ENCODE measurements at regions not wholly inside any gene's neighbourhood (a gene's known extent, or its start where the extent isn't known, plus 50 kb on each side); places are given as distances from the start of the nearest gene placed in this dataset.

- H4K20me1 ChIP-seq (ENCODE audit: low read depth), result no peaks in the 10 kb centered on the region
- H3K27me3 ChIP-seq, result no peaks in the 10 kb centered on the region
- no peak overlapping the region for H3K4me2 ChIP-seq
- H3K9me3 Mint-ChIP-seq, result peaks cover 10% of the 10 kb centered on the region
- no peaks in the 10 kb centered on the region for H3K79me2 ChIP-seq (ENCODE audit: low read depth)
- no peak overlapping the region for H3K27ac Mint-ChIP-seq
- H3K27me3 Mint-ChIP-seq (ENCODE audit: insufficient read depth, low read depth), result no peaks in the 10 kb centered on the region
- no peak for TF ChIP-seq CTCF (IDR thresholded peaks at IDR 0.05)
- TF ChIP-seq EZH2 (IDR thresholded peaks at IDR 0.05), result no peak
- TF ChIP-seq EZH2phosphoT487 (IDR thresholded peaks at IDR 0.05), result no peak
- no peaks in the 10 kb centered on the region for H3K9me3 ChIP-seq (ENCODE audit: low read depth)
- no peaks in the 10 kb centered on the region for H3F3A ChIP-seq (ENCODE audit: low read depth)
- no peak overlapping the region for H3K27ac ChIP-seq
- H2AFZ ChIP-seq (replicated peaks), result no peak overlapping the region
- no peaks in the 10 kb centered on the region for H3K36me3 Mint-ChIP-seq
- peaks cover 5% of the 10 kb centered on the region for H3K4me1 Mint-ChIP-seq
- no peak overlapping the region for H3K9ac ChIP-seq
- H3K4me1 ChIP-seq, result no peaks in the 10 kb centered on the region
- no peak overlapping the region for H3K4me3 Mint-ChIP-seq
- no peak for DNase-seq (ENCODE audit: low spot score)
- H3K36me3 ChIP-seq, result no peaks in the 10 kb centered on the region
- H3K4me3 ChIP-seq, result no peak overlapping the region
Measured at GRCh38 chr6:140874066-140874465, 1258.7 kb upstream of the GJE1 start.

- no peaks in the 10 kb centered on the region for H3K27me3 ChIP-seq
- H2AFZ ChIP-seq (replicated peaks), result no peak overlapping the region
- H3K79me2 ChIP-seq (ENCODE audit: low read depth), result no peaks in the 10 kb centered on the region
- Mint-ChIP-seq H3K27ac (no peak overlapping the region), H3K27me3 (ENCODE audit: insufficient read depth, low read depth) (no peaks in the 10 kb centered on the region), H3K36me3 (no peaks in the 10 kb centered on the region), H3K4me1 (peaks cover 5% of the 10 kb centered on the region), H3K4me3 (no peak overlapping the region), H3K9me3 (peaks cover 10% of the 10 kb centered on the region)
- no peak overlapping the region for H3K9ac ChIP-seq
- no peaks in the 10 kb centered on the region for H3K36me3 ChIP-seq
- H3K9me3 ChIP-seq (ENCODE audit: low read depth), result no peaks in the 10 kb centered on the region
- no peaks in the 10 kb centered on the region for H3F3A ChIP-seq (ENCODE audit: low read depth)
- no peak overlapping the region for H3K27ac ChIP-seq
- H3K4me1 ChIP-seq, result no peaks in the 10 kb centered on the region
- H3K4me2 ChIP-seq, result no peak overlapping the region
- no peaks in the 10 kb centered on the region for H4K20me1 ChIP-seq (ENCODE audit: low read depth)
- DNase-seq (ENCODE audit: low spot score), result no peak
- TF ChIP-seq CTCF (IDR thresholded peaks at IDR 0.05) (no peak), EZH2phosphoT487 (IDR thresholded peaks at IDR 0.05) (no peak), EZH2 (IDR thresholded peaks at IDR 0.05) (no peak)
- no peak overlapping the region for H3K4me3 ChIP-seq
Measured at GRCh38 chr6:140872885-140873284, 1259.8 kb upstream of the GJE1 start.

GRCh38 chr6:140871911-140872310, 1260.8 kb upstream of the GJE1 start:
- H3K9ac ChIP-seq, result no peak overlapping the region
- H4K20me1 ChIP-seq (ENCODE audit: low read depth), result no peaks in the 10 kb centered on the region
- Mint-ChIP-seq H3K36me3 (no peaks in the 10 kb centered on the region), H3K4me3 (no peak overlapping the region), H3K4me1 (peaks cover 5% of the 10 kb centered on the region), H3K27ac (no peak overlapping the region), H3K27me3 (ENCODE audit: insufficient read depth, low read depth) (no peaks in the 10 kb centered on the region), H3K9me3 (peaks cover 10% of the 10 kb centered on the region)
- no peaks in the 10 kb centered on the region for H3K79me2 ChIP-seq (ENCODE audit: low read depth)
- H3K27ac ChIP-seq, result no peak overlapping the region
- H3K36me3 ChIP-seq, result no peaks in the 10 kb centered on the region
- H3K4me1 ChIP-seq, result no peaks in the 10 kb centered on the region
- H2AFZ ChIP-seq (replicated peaks), result no peak overlapping the region
- no peak overlapping the region for H3K4me2 ChIP-seq
- H3K9me3 ChIP-seq (ENCODE audit: low read depth), result no peaks in the 10 kb centered on the region
- H3F3A ChIP-seq (ENCODE audit: low read depth), result no peaks in the 10 kb centered on the region
- DNase-seq (ENCODE audit: low spot score), result no peak
- no peak for TF ChIP-seq EZH2 (IDR thresholded peaks at IDR 0.05)
- TF ChIP-seq CTCF (IDR thresholded peaks at IDR 0.05), result no peak
- no peak for TF ChIP-seq EZH2phosphoT487 (IDR thresholded peaks at IDR 0.05)
- H3K27me3 ChIP-seq, result no peaks in the 10 kb centered on the region
- H3K4me3 ChIP-seq, result no peak overlapping the region

DNA sequence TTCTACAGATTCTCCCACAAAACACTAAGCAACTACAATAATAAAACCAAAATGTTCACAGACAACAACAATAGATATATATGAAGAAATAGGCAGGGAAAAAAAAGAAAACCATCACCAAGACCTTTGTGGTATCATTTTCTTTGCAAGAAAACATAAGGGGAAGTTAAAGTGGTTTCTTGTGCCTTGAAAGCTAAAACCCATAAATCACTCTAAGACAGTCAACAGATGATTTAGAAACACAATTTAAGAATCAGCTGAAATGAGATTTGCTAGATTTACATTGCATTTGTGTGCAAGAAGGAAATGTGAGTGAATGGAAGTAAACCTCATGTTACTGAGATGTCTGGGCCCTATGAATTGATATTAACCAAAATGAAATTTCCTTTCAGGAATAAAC, 1265.4 kb upstream of the GJE1 start:
- Mint-ChIP-seq H3K36me3 (no peaks in the 10 kb centered on the region), H3K27me3 (ENCODE audit: insufficient read depth, low read depth) (no peaks in the 10 kb centered on the region), H3K9me3 (peaks cover 5% of the 10 kb centered on the region), H3K4me3 (no peak overlapping the region), H3K27ac (no peak overlapping the region), H3K4me1 (no peaks in the 10 kb centered on the region)
- Histone ChIP-seq H3K9me3 (ENCODE audit: low read depth) (no peaks in the 10 kb centered on the region), H3K4me1 (no peaks in the 10 kb centered on the region), H3K27ac (no peak overlapping the region), H3K79me2 (ENCODE audit: low read depth) (no peaks in the 10 kb centered on the region), H3K36me3 (no peaks in the 10 kb centered on the region), H3K4me2 (no peak overlapping the region), H2AFZ (replicated peaks) (no peak overlapping the region), H3F3A (ENCODE audit: low read depth) (no peaks in the 10 kb centered on the region), H4K20me1 (ENCODE audit: low read depth) (no peaks in the 10 kb centered on the region), H3K27me3 (no peaks in the 10 kb centered on the region), H3K4me3 (no peak overlapping the region), H3K9ac (no peak overlapping the region)
- TF ChIP-seq CTCF (IDR thresholded peaks at IDR 0.05) (no peak), EZH2 (IDR thresholded peaks at IDR 0.05) (no peak), EZH2phosphoT487 (IDR thresholded peaks at IDR 0.05) (no peak)
- no peak for DNase-seq (ENCODE audit: low spot score)
